Esophagus mucosa (tissue), 1 donor: ENCODE measurements at regions not wholly inside any gene's neighbourhood (a gene's known extent, or its start where the extent isn't known, plus 50 kb on each side); places are given as distances from the start of the nearest gene placed in this dataset.

Source experiments
- ATAC-seq: fragments of 200-7000 bp; cut with Tn5 transposase; one replicate; pipeline ENCODE4 v1.9.1; 2020
- donor health status: DM: yes; HTN: yes; CAD: no.

- no peak for ATAC-seq
Measured at GRCh38 chr4:17097362-17097761, 198.9 kb upstream of the LDB2 start.

GRCh38 chr4:17096692-17097091 is 198.2 kb upstream of the LDB2 start:
- no peak for ATAC-seq

- no peak for ATAC-seq
Measured at GRCh38 chr4:17095771-17096170, 197.3 kb upstream of the LDB2 start.

- no peak for ATAC-seq
Measured at GRCh38 chr4:17094876-17095210, 196.4 kb upstream of the LDB2 start.

DNA sequence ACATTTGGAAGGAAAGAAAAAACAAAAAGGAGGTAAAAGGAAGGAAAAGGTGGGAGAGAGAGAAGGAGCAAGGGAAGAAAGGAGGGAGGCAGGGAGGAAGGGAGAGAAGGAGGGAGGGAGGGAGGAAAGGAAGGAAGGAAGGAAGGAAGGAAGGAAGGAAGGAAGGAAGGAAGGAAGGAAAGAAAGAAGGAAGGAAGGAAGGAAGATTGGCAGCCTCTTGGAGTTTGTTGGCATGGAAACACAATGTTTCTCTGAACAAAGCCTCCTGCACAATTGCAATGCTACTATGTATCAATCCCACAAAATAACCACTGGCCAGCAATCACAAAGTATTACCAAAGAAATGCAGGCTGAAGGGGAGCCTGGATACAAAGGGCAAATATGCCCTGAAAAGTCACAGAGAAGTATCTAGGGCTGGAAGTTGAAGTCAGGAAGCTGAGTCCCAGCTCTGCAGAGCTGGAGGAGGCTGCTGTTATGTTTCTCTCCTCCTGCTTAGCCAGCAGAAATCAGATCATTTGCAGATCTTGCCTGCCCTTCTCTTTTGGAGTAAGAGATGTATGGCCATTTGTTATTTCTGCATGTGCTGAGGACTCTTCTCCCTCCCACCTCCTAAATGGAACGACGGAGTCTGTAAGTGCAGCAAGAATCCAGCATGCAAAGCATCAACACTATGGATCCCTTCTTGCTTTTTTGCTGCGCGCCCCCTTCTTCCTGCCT is 195.9 kb upstream of the LDB2 start:
- ATAC-seq = no peak

DNA sequence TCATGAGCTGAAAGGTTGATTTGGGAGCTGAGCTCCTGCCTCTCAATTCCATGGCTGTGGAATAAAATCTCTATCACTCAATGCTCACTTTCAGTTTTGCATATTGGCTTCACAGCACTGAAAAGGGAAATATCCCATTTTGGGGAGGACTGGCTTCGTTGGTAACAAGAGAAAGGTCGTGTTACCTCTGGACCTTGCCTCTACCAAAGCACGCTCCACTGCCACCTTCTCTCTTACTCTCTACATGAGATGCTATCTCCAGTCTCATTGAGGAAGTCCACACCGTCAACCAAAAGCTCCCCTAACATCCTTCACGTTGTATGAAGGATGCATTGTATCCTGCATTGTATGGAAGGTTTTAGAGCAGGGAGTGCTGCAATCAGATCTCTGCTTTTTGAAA is 195.0 kb upstream of the LDB2 start:
- ATAC-seq = no peak

GRCh38 chr4:17092736-17093437 is 194.4 kb upstream of the LDB2 start:
- ATAC-seq = no peak

DNA sequence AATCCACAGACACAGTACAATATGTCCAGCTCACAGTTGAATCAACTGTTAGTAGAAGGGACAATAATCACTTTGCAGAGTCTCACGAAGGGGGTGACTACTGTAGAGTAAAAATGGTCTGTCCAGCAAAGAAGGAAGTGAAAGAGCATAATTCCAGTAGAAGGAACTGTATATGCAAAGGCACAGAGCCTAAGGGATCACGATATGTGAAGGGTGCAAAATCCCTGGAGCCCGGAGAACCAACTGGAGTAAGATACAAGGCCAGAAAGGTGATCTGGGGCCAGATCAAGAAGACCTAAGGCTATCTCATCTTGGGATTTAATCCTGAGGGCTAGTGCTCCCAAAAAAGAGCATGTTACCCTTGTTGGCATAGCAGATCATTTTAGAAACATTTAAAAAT is 192.7 kb upstream of the LDB2 start:
- ATAC-seq = no peak

DNA sequence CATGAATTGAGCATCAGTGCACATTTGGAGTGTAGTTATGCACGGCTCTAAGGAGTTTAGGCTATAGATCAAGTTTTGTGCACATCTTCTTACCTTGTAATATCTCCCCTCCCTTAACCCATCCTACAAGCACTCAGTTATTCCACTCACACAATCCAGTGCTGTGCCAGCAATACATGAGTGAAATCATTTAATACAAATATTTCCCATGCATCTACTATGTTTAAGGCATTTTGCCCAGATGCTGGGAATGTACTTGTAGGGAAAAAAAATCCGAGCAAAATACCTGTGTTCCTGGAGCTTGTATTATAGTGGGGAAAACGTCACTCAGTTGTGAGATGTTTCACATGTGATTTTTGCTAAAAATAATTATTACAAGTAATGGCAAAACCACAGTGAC is 191.6 kb upstream of the LDB2 start:
- ATAC-seq = no peak

DNA sequence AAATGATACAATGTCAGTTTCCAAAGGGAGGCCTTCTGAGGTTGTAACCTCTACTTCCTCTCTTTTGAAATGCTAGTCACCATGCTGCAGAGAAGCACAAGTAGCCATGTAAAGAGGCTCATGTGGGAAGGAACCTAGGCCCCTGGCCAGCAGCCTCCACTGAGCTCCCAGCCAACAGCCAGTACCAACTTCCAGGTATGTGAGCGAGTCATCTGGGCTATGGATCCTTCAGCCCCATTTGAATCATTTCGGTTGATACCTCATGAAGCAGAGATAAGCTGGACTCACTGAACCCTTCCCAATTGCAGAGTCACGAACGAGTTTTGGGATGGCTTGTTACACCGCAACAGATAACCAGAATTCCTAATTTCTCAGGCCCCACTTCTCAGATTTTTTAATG is 187.0 kb upstream of the LDB2 start:
- ATAC-seq = no peak

DNA sequence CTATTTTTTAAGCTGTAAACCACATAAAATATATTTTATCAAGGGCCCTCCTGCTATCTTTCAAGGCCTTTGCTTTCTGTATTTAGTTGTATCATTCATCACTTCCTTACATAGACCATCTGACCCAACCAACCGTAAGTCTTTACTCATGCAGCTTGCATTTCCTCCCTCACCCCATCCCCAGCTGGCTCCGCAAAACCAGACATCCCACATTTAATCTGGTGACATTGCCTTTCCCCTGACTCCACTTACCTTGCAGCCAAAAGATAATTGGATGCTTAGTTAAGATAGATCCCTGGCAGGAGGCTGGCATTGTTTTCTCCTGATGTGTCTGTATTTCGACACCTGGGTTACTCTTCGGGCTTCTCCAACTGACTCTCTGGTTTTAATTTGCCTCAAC is 183.7 kb upstream of the LDB2 start:
- ATAC-seq = no peak

- ATAC-seq = no peak
Measured at GRCh38 chr4:17081179-17081578, 182.7 kb upstream of the LDB2 start.

DNA sequence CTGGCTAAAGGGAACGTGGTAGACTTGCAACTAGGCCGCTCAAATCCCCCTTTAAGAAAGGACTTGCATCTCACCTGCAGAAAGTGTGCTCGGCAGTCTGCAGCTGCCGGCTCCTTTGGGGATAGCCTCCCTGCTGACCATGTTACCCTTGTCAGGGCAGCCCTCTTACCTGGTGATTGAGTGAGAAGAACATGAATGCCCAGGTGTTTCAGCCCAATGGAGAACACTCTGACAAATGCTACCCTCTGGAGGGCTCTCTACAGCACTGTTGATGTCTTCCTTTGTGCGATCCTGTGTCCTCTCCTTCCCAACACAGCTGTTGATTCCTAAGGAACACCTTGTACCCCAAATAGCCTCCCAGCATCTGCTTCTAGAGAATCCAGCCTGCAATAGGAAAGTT is 178.7 kb upstream of the LDB2 start:
- no peak for ATAC-seq

DNA sequence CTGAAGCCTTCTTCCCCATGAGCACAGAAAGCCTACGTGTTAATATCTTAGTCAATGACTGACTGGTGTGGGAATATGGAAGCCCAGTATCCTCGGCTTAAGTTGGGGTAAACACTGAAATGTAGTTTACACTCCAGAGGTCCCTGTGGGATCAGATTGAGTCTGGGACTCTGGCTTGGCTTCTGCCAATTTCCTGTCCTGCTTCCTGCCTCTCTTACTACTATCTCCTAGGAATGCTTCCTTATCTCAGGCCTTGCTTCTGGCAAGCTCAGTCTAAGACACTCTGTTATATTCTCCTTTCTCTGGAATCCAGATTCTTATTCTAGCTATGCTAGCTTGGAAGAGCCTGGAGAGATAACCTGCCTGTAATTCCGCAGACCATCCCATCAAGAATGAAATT is 174.0 kb upstream of the LDB2 start:
- no peak for ATAC-seq

GRCh38 chr4:17068891-17069290 is 170.4 kb upstream of the LDB2 start:
- peak; percentile 66 for ATAC-seq

- peak; percentile 88 for ATAC-seq
Measured at GRCh38 chr4:17068392-17068791, 169.9 kb upstream of the LDB2 start.

DNA sequence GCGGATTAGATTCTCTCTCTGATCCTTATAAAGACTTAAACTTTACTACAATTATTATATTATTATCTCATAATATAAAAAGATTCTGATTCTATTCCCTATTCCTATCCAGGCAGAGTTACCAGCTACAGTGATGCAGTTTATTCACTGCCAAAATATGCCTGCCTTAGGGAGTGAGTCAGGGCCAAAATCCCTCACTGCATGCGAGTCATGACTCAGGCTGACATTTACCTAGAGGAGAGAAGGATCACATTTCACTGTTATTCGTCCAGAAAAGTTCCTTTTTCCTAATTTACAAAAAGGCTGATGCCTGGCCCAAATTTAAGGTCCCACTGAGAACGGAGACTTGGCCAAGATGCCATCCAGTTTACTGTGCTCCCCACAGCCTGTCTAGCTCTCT is 168.5 kb upstream of the LDB2 start:
- ATAC-seq = peak; percentile 88

GRCh38 chr4:17066236-17066635 is 167.8 kb upstream of the LDB2 start:
- ATAC-seq = no peak

DNA sequence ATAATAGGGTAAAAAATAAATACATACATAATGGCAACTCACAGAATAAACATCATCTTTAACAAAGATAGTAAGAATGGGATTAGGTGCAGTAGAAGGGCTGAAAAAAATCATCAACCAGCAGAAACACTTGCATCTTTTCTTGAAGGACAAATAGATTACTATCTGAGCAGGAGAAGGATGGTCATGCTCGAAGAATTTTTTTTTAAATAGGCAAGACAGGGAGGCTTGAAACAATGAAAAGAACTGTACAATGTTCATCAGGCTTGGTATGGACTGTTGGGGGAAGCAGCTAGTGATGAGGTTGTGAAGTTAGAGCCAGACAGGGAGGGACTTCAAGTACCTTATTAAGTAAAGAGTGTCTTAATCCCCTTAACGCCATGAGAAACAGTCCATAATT is 167.4 kb upstream of the LDB2 start:
- ATAC-seq = no peak

DNA sequence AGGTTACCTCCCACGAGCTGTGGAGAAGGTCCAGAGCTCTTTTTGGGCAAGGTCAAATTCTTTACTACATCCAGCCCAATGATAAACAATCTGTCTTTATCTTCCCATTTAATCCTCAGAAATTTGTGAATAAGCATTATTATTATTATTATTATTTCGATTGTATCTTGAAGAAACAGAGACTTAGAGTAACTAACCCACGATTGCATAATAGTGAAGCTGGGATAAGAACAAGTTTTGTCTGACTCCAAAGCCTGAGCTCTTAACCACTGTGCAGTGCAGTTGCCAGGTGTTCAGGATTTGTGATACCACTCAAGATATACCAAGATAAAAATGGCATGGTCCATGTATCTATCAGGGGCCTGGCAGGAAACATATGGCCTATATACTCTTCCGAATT is 166.5 kb upstream of the LDB2 start:
- no peak for ATAC-seq

DNA sequence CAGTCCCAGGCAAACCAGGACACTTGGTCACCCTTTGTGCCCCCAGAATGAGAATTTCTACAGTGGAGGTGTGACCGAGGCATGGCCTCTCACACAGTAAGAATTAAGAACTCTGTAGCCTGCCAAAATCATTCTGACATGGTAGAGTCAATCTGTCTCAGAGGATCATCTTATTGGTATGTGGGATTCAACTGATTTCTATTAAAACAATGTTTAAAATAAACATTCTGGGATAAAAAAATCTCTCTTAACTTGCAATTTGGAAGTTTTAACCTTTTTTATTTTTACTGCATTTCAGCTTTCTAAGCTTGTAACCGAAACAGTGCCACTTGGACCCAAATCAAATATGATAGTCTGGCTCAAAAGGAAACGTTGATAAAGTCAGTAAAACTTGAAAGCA is 165.4 kb upstream of the LDB2 start:
- no peak for ATAC-seq

GRCh38 chr4:17060230-17060629 is 161.8 kb upstream of the LDB2 start:
- ATAC-seq = peak; percentile 71

DNA sequence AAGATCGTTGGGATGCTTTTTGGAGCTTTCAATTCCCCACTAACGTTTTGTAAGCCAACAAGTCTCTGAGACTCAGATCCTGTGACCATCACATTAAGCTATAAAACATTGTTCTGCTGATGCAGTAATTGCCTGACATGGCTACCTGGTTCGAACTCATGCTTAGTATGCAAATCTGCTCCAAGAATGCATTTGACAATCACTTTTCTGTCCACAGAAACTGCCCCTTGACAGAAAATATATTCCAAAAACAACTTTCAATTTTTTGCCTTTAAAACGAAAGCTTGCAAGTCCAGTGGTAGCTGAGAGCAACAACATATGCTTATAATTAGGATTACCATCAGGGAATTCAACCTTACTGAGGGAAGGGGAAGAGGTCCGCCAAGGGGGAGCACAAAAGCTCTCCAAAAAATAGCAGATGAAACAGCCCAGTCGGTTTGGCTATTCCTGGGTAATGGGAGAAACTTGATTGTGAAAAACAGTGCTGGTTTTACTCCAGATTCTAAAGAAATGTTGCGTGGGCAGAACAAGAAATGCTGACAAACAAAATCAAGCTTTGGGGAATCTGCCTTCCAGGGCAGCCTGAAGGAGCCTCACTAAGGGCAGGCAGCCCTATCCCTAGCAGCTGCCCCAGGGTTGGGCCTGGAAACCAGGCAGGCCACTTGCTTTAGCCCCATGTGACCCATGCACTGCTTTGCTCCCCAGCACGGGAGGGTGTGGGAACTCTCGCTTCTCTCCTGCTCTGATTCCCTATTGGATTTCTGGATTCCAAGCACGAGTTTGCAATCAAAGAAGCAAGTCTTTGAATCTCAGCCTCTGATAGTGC is 160.7 kb upstream of the LDB2 start:
- no peak for ATAC-seq

- no peak for ATAC-seq
Measured at GRCh38 chr4:17058536-17058915, 160.1 kb upstream of the LDB2 start.
